ENCODE measurements at regions not wholly inside any gene's neighbourhood (a gene's known extent, or its start where the extent isn't known, plus 50 kb on each side); places are given as distances from the start of the nearest gene placed in this dataset.

DNA sequence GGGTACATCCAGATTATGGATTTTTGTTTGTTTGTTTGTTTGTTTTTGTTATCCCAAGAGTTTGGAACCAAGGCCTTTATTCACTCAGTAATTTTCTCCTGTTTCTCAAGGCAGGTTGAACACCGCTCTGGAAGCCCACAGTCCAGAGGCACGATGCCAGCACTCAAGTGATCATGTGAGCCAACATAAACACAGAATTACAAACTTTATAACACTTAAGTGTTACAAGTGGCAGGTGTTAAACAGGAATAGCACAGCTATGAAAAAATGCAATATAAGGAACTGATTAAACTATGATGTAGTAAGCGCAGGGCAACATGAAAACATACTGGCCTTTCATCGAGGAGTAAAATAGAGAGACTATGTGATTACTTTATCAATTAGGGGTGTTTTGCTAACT is 1885.8 kb upstream of the SEL1L start:
- DNase-seq (no peak), ATAC-seq (ENCODE audit: low read depth in 2 of 2) (no peak)
- H3K36me3 Mint-ChIP-seq: no peaks in the 10 kb centered on the region
- no peaks in the 10 kb centered on the region for H3K27me3 Mint-ChIP-seq
- H3K9me3 Mint-ChIP-seq: peaks cover 0 to 2% (median 0%) of the 10 kb centered on the region in 7 donors
- no peaks in the 10 kb centered on the region for H3K4me1 Mint-ChIP-seq
- H3K4me3 Mint-ChIP-seq: no peak overlapping the region
- H3K27ac Mint-ChIP-seq: no peak overlapping the region

DNA sequence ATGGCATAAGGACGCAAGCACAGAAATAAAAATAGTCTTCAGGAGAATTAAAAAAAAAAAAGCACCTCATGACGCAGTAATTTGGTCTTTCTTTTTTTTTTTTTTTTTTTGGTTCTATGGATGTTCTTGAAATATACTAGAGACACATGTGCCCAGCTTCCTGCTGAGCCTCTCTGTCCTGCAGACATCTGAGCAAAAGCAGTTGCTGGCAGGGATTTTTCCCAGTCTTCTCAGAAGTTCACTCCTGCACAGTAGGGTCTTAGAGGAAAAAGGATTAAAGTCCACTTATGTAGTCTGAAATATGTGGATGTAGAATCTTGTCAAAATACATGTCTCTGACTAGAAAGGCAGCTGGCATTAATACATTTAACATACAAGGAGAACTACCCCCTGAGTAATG is 1888.1 kb upstream of the SEL1L start:
- Mint-ChIP-seq H3K4me3 (no peak overlapping the region), H3K27me3 (no peaks in the 10 kb centered on the region), H3K36me3 (no peaks in the 10 kb centered on the region), H3K9me3 (peaks cover 0 to 4% (median 0%) of the 10 kb centered on the region in 7 donors), H3K4me1 (no peaks in the 10 kb centered on the region), H3K27ac (no peak overlapping the region)
- ATAC-seq (ENCODE audit: low read depth in 2 of 2) (no peak), DNase-seq (no peak)

DNA sequence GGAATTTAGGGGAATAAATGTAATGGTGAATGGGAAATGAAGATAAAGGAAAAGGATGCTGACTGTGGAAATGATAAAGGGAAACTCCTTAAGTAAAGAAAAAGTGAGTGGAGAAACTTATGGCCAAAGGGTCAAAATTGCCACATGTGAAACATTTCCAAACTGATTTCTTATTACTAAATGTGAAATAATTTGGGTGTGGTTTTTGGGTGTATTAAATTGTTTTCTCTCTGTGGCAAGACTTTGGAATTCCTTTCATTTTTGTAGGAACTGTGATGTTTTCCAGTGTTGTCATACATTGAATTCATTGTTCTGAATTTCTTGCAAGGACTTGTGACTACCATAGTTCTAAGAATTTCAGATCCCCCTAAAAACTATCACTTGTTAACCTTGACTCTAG is 1891.5 kb upstream of the SEL1L start:
- no peaks in the 10 kb centered on the region for H3K27me3 Mint-ChIP-seq
- H3K9me3 Mint-ChIP-seq: peaks cover 0 to 11% (median 4%) of the 10 kb centered on the region in 7 donors
- no peaks in the 10 kb centered on the region for H3K36me3 Mint-ChIP-seq
- no peak overlapping the region for H3K27ac Mint-ChIP-seq
- DNase-seq: no peak
- ATAC-seq (ENCODE audit: low read depth in 2 of 2): no peak
- no peak overlapping the region for H3K4me3 Mint-ChIP-seq
- no peaks in the 10 kb centered on the region for H3K4me1 Mint-ChIP-seq

DNA sequence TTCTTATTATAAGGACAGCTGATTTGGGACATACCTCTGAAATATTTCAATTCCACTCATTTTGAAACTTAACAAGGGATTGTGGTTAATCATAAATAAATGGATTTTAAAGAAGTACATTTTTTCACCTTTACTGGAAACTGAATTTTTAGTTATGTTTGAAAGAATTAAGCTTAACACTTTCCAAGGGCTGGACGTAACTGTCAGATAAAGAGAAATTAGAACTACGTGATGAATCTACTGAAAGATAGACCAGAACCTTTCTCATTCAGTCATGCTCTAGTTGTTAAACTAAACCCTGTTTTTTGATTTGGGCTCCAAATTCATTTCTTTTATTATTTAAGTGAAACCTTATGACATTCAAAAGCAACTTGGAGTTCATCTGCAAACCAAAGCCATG is 1892.1 kb upstream of the SEL1L start:
- Mint-ChIP-seq H3K4me3 (no peak overlapping the region), H3K4me1 (no peaks in the 10 kb centered on the region), H3K27ac (no peak overlapping the region), H3K27me3 (no peaks in the 10 kb centered on the region), H3K36me3 (no peaks in the 10 kb centered on the region), H3K9me3 (peaks cover 0 to 11% (median 4%) of the 10 kb centered on the region in 7 donors)
- ATAC-seq (ENCODE audit: low read depth in 2 of 2) (no peak), DNase-seq (no peak)

DNA sequence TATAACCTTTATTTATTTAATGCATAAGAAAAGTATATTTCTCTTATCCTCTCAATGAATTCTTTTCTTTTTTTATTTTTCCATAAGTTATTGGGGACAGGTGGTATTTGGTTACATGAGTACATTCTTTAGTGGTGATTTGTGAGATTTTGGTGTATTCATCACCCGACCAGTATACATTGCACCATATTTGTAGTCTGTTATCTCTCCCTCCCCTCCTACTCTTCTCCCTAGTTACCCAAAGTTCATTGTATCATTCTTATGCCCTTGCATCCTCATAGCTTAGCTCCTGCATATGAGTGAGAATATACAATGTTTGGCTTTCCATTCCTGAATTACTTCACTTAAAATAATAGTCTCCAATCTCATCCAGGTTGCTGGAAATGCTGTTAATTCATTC is 1900.0 kb upstream of the SEL1L start:
- no peaks in the 10 kb centered on the region for H3K36me3 Mint-ChIP-seq
- H3K4me3 Mint-ChIP-seq: no peak overlapping the region
- H3K9me3 Mint-ChIP-seq: peaks cover 0 to 5% (median 3%) of the 10 kb centered on the region in 7 donors
- no peaks in the 10 kb centered on the region for H3K27me3 Mint-ChIP-seq
- ATAC-seq (ENCODE audit: low read depth in 2 of 2) (no peak), DNase-seq (no peak)
- no peak overlapping the region for H3K27ac Mint-ChIP-seq
- H3K4me1 Mint-ChIP-seq: no peaks in the 10 kb centered on the region

DNA sequence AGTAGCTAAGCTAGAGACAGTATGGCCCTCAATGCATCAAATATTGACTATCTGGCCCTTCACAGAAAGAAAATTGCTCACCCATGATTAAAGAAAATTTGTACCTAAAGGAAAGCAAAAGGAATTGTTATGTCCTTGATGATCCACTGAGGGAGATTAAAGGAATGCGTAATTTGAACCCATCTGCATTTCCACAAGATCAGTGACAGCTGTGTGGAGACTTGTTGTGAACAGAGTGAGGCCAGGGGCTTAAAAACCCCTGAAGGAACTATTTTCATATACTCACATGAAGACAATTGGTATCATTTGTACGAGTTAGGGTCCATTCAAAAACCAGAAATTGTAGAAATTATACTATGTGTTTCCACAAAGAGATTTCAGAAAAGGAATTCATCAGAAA is 1908.1 kb upstream of the SEL1L start:
- Mint-ChIP-seq H3K4me1 (no peaks in the 10 kb centered on the region), H3K27ac (no peak overlapping the region), H3K27me3 (no peaks in the 10 kb centered on the region), H3K36me3 (no peaks in the 10 kb centered on the region), H3K4me3 (no peak overlapping the region), H3K9me3 (peaks cover 0 to 8% (median 2%) of the 10 kb centered on the region in 7 donors)
- ATAC-seq (ENCODE audit: low read depth in 2 of 2) (no peak), DNase-seq (no peak)

DNA sequence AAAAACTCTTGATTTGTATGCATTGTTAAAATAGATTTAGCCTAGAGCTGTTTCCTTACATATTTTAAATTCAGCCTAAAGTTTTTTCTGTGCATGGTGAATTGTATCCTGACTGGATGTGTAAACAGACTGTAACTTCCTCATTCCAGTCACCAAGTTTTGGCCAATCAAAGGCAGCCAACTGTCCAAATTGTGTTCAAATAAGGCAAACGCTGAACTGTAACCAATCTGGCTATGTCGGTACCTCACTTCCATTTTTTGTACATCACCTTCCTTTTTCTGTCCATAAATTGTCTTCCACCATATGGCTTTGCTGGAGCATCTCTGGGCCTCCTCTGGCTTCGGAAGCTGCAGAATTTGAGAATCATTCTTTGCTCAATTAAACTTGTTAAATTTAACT is 1921.9 kb upstream of the SEL1L start:
- no peaks in the 10 kb centered on the region for H3K4me1 Mint-ChIP-seq
- no peak for ATAC-seq (ENCODE audit: low read depth in 2 of 2)
- H3K36me3 Mint-ChIP-seq: no peaks in the 10 kb centered on the region
- H3K27me3 Mint-ChIP-seq: no peaks in the 10 kb centered on the region
- H3K9me3 Mint-ChIP-seq: peaks cover 6 to 36% (median 18%) of the 10 kb centered on the region in 7 donors
- H3K4me3 Mint-ChIP-seq: no peak overlapping the region
- DNase-seq: no peak
- H3K27ac Mint-ChIP-seq: no peak overlapping the region

DNA sequence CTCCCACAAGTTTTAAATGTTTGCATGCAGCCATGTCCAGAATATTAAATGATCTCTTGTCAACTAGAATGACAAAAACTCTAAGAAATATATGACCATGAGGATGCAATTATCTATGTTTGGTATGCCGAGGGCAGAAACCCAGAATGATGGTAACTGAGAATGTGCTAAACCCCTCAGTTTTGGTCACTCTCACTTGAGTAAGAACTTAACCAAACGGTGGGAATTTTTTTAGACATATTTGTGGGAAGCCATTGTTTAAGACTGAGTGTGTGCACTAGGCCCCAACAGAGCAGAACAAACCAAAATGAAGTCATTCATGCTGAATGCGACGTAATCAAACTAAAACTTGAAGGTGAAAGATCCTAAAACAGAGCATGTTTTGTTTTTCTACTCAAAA is 1927.9 kb upstream of the SEL1L start:
- Mint-ChIP-seq H3K4me1 (no peaks in the 10 kb centered on the region), H3K27me3 (no peaks in the 10 kb centered on the region), H3K9me3 (peaks cover 4 to 23% (median 16%) of the 10 kb centered on the region in 7 donors), H3K36me3 (no peaks in the 10 kb centered on the region), H3K4me3 (no peak overlapping the region), H3K27ac (no peak overlapping the region)
- no peak for ATAC-seq (ENCODE audit: low read depth in 2 of 2)
- DNase-seq: no peak

DNA sequence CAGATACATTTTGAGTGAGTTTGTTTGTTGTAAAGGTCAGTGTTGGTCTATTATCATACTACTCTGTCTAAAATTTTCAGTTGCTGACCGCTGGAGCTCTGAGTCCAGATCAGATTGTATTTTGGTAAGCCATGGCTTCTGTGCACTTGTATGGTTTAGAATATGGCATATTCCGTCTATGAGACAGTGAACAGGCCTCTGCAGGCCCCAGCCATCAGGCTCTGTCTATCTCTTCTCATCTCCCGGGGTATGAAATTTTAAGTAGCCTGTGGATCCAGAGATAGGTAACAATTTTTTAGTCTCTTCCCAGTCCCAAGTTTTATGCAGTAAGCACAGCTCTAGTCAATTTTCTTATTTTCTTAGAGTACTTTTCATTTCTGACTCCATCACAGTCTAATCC is 1929.1 kb upstream of the SEL1L start:
- H3K4me1 Mint-ChIP-seq: no peaks in the 10 kb centered on the region
- peaks cover 4 to 23% (median 16%) of the 10 kb centered on the region in 7 donors for H3K9me3 Mint-ChIP-seq
- no peaks in the 10 kb centered on the region for H3K36me3 Mint-ChIP-seq
- H3K4me3 Mint-ChIP-seq: no peak overlapping the region
- H3K27ac Mint-ChIP-seq: no peak overlapping the region
- no peak for ATAC-seq (ENCODE audit: low read depth in 2 of 2)
- no peaks in the 10 kb centered on the region for H3K27me3 Mint-ChIP-seq
- DNase-seq: no peak

DNA sequence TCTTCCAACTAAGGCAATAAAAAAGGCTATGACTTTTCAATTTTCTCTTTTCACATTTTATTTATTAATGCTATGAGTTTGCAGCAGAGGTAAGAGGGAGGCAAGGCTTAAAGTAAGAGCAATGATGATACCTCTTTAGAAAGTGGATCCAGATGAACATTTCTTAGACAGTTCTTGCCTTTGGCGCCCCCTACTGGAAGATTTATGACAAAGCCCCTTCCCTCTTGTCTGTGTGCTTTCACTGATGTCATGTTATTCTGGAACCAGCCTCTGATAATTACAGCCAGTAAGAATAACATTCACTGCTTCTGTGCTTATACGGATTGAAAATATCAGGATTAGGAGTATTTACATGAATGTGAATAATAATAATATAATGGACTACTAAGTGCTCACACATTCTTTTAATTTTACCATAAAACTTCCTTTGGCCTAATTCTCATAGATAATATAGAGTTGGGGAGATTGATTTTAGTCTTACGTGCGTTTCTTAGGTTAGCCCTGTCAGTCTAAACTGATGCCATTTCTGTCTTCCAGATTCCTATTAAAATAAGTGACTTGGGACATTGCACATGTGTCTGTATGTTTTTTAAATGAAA is 1929.9 kb upstream of the SEL1L start:
- no peak for ATAC-seq (ENCODE audit: low read depth in 2 of 2)
- H3K4me3 Mint-ChIP-seq: no peak overlapping the region
- no peaks in the 10 kb centered on the region for H3K27me3 Mint-ChIP-seq
- no peaks in the 10 kb centered on the region for H3K36me3 Mint-ChIP-seq
- no peaks in the 10 kb centered on the region for H3K4me1 Mint-ChIP-seq
- no peak for DNase-seq
- H3K27ac Mint-ChIP-seq: no peak overlapping the region
- peaks cover 0 to 15% (median 10%) of the 10 kb centered on the region in 7 donors for H3K9me3 Mint-ChIP-seq

DNA sequence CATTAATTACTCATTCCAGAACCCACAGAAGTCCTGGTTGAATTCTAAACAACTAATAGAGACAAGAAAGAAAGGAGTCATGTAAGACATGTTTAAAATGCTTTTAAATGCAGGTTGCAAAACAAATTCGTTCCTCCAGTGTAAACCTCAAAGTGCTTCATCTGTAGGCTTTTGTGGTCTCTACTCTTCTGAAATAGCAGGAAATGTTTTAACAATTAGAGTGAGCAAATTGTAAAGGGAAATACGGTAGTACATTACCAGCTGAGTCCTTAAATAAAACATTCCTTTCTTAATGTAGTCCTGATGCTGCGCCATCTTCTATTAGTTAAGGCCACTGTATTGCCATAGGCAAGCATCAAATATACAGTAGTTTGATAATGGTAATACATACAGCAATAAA is 1934.2 kb upstream of the SEL1L start:
- no peaks in the 10 kb centered on the region for H3K4me1 Mint-ChIP-seq
- H3K9me3 Mint-ChIP-seq: peaks cover 0 to 7% (median 0%) of the 10 kb centered on the region in 7 donors
- ATAC-seq (ENCODE audit: low read depth in 2 of 2): no peak

DNA sequence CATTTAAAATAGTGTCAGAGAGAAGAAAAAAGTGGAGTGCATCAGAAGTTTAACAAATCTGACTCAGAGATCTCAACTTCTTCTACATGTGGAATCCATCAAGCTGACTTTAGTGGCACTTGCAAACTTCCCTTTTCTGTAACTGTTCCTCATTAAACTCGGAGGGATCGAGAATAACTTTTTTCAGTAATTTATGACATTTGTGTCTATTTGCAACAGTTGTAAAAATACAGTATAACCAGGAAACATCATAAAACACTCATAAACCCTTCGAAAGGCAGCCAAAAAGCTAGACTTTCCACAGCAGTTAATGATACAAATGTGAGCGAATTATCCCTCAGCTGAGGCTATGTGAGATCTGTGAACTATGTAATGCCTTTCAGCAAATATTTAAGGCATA is 1936.8 kb upstream of the SEL1L start:
- Mint-ChIP-seq H3K4me3 (no peak overlapping the region), H3K9me3 (peaks cover 0 to 4% (median 0%) of the 10 kb centered on the region in 7 donors), H3K27ac (no peak overlapping the region), H3K4me1 (no peaks in the 10 kb centered on the region), H3K27me3 (no peaks in the 10 kb centered on the region), H3K36me3 (no peaks in the 10 kb centered on the region)
- no peak for ATAC-seq (ENCODE audit: low read depth in 2 of 2)
- no peak for DNase-seq

More for the DNA sequence above, 1934.2 kb upstream of the SEL1L start:
- DNase-seq: no peak
- Mint-ChIP-seq H3K27ac (no peak overlapping the region), H3K4me3 (no peak overlapping the region), H3K36me3 (no peaks in the 10 kb centered on the region), H3K27me3 (no peaks in the 10 kb centered on the region)

DNA sequence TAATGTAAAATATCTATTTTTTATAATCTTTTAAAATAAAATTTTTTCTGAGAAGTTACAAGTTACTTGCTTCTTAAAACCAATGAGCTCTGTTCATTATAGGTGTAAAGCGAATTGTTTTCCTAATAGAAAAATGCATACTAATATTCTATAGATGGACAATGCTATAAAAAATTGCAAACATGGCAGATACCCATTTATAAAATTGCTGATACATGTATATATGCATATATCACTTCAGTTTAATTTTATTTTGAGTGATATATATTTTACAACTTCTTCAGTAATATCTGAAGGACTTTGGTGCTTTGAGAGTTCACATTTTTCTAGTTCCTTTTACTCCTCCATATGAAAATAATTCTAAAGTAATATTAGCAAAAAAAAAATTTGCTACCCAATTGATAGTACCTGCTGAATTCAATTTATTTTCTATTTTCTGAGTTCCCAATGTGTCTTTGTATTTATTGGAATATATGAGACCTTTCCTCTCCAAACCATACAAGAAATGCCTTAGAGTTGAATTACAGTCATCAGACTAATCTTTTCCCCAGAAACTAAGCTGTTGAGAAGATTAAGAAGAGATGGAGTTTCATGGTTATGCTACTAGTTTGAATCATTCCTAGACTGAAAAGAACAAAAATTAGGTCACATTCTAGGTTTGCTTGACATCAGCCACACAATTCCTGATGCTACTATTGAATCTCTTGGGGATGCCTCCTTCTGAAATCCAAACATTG is 1937.5 kb upstream of the SEL1L start:
- H3K4me3 Mint-ChIP-seq: no peak overlapping the region
- H3K27me3 Mint-ChIP-seq: no peaks in the 10 kb centered on the region
- no peaks in the 10 kb centered on the region for H3K4me1 Mint-ChIP-seq

DNA sequence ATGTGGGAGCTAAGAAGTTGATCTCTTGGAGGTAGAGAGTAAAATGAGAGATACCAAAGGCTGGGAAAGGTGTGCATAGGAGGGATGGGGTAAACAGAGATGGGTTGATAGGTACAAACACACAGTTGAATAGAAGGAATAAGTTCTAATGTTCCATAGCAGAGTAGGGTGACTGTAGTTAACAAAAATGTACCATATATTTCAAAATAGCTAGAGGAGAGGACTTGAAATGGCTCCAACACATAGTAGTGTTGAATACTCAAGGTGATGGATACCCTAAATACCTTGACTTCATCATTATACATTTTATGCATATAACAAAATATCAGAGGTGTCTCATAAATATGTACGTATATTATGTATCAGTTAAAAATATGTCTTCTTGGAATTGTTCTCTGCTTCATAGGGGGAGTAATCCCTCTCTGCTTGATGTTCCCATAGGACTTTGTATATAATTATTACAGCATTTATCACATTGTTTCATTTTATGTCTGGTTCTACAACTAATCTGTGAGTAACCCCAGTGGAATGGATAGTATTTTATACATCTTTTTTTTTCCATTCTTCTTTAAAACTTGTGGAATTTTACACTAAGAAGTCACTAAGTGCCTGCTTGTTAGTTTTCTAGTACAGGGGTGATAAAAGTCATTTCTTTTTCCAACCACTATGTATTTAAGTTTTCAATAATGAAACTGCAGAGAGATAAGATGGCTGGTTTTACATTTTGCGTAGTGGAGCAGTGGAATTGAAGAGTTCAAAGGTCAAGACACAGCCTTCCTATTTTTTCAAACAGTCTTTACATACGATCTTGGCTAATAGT is 1940.0 kb upstream of the SEL1L start:
- Mint-ChIP-seq H3K4me3 (no peak overlapping the region), H3K9me3 (peaks cover 0 to 4% (median 0%) of the 10 kb centered on the region in 7 donors), H3K27me3 (no peaks in the 10 kb centered on the region), H3K4me1 (no peaks in the 10 kb centered on the region), H3K27ac (no peak overlapping the region), H3K36me3 (no peaks in the 10 kb centered on the region)
- ATAC-seq (ENCODE audit: low read depth in 2 of 2): no peak
- no peak for DNase-seq

More for the DNA sequence above, 1937.5 kb upstream of the SEL1L start:
- ATAC-seq (ENCODE audit: low read depth in 2 of 2) (no peak), DNase-seq (no peak)
- peaks cover 0 to 4% (median 0%) of the 10 kb centered on the region in 7 donors for H3K9me3 Mint-ChIP-seq
- H3K36me3 Mint-ChIP-seq: no peaks in the 10 kb centered on the region
- no peak overlapping the region for H3K27ac Mint-ChIP-seq
